HG03342 (cell line): ENCODE measurements at regions not wholly inside any gene's neighbourhood (a gene's known extent, or its start where the extent isn't known, plus 50 kb on each side); places are given as distances from the start of the nearest gene placed in this dataset.
"Not testable (repeated sequence)": the region's sequence is repeated elsewhere in the genome, so short reads cannot be mapped to it uniquely, and the experiment has no call there.

Source experiments
- ATAC-seq: cut with Tn5 transposase; IDR thresholded peaks from one replicate; pipeline ENCODE4 v1.9.1; 2021; ENCODE audit warnings: mild to moderate bottlenecking, moderate library complexity; ENCODE audit not compliant: unreplicated experiment

- ATAC-seq, result no peak
These were observed 87.9 kb upstream of the TRIO start for GRCh38 chr5:14054965-14055963.

- no peak for ATAC-seq
These were observed 88.9 kb upstream of the TRIO start for GRCh38 chr5:14054111-14054854.

GRCh38 chr5:14050821-14051220 is 92.3 kb upstream of the TRIO start:
- no peak for ATAC-seq

- no peak for ATAC-seq
These were observed 94.7 kb upstream of the TRIO start for GRCh38 chr5:14048434-14048833.

- no peak for ATAC-seq
These were observed 97.2 kb upstream of the DNAH5 start for GRCh38 chr5:14041528-14042192.

GRCh38 chr5:14040542-14040941 is 96.1 kb upstream of the DNAH5 start:
- ATAC-seq, result no peak

- ATAC-seq, result no peak
These were observed 95.1 kb upstream of the DNAH5 start for GRCh38 chr5:14039576-14039975.

- ATAC-seq, result no peak
These were observed 94.6 kb upstream of the DNAH5 start for GRCh38 chr5:14039063-14039462.

- ATAC-seq, result no peak
These were observed 94.0 kb upstream of the DNAH5 start for GRCh38 chr5:14038341-14038959.

- ATAC-seq, result no peak
These were observed 92.5 kb upstream of the DNAH5 start for GRCh38 chr5:14036947-14037346.

- ATAC-seq, result no peak
These were observed 92.0 kb upstream of the DNAH5 start for GRCh38 chr5:14036514-14036913.

GRCh38 chr5:14035859-14036503 is 91.5 kb upstream of the DNAH5 start:
- ATAC-seq, result no peak

- ATAC-seq, result no peak
These were observed 90.5 kb upstream of the DNAH5 start for GRCh38 chr5:14034963-14035362.

GRCh38 chr5:14032918-14033317 is 88.4 kb upstream of the DNAH5 start:
- no peak for ATAC-seq

GRCh38 chr5:14028938-14029584 is 84.6 kb upstream of the DNAH5 start:
- ATAC-seq, result no peak

GRCh38 chr5:14028188-14028587 is 83.7 kb upstream of the DNAH5 start:
- no peak for ATAC-seq

- no peak for ATAC-seq
These were observed 81.2 kb upstream of the DNAH5 start for GRCh38 chr5:14025569-14026286.

- ATAC-seq, result no peak
These were observed 78.5 kb upstream of the DNAH5 start for GRCh38 chr5:14022971-14023370.

GRCh38 chr5:14020944-14021343 is 76.5 kb upstream of the DNAH5 start:
- ATAC-seq, result not testable (repeated sequence)
